H9 (cell line): ENCODE measurements at regions not wholly inside any gene's neighbourhood (a gene's known extent, or its start where the extent isn't known, plus 50 kb on each side); places are given as distances from the start of the nearest gene placed in this dataset.

Experiments used
- DNase-seq: peaks from one replicate; pipeline ENCODE4 v3.0.0-alpha.2; 2017
- H2AFZ ChIP-seq: one replicate; pipeline ENCODE4 v1.6.1; 2013; ENCODE audit warnings: mild to moderate bottlenecking, low read length, control low read depth, moderate library complexity
- H2AK5ac ChIP-seq: 2 replicates; pipeline ENCODE4 v1.6.1; 2013; ENCODE audit warnings: low read length, control low read depth, mixed read lengths; ENCODE audit not compliant: insufficient read length
- H2BK120ac ChIP-seq: one replicate; pipeline ENCODE4 v1.6.1; 2013; ENCODE audit warnings: low read depth, mild to moderate bottlenecking, low read length, control low read depth, inconsistent platforms; ENCODE audit not compliant: poor library complexity, severe bottlenecking
- H2BK12ac ChIP-seq: 2 replicates; pipeline ENCODE4 v1.6.1; 2013; ENCODE audit warnings: low read length, control low read depth, mixed read lengths, low read depth; ENCODE audit not compliant: insufficient read length
- H2BK15ac ChIP-seq: 2 replicates; pipeline ENCODE4 v1.6.1; 2013; ENCODE audit warnings: low read depth, low read length, control low read depth
- H2BK20ac ChIP-seq: one replicate; pipeline ENCODE4 v1.6.1; 2013; ENCODE audit warnings: low read depth, mild to moderate bottlenecking, low read length, control low read depth, inconsistent platforms; ENCODE audit not compliant: poor library complexity, severe bottlenecking
- H2BK5ac ChIP-seq: 2 replicates; pipeline ENCODE4 v1.6.1; 2013; ENCODE audit warnings: low read length, control low read depth, mixed read lengths; ENCODE audit not compliant: insufficient read length
- H3K14ac ChIP-seq: 2 replicates; pipeline ENCODE4 v1.6.1; 2013; ENCODE audit warnings: low read length, control low read depth; ENCODE audit not compliant: insufficient read depth
- H3K18ac ChIP-seq: 2 replicates; pipeline ENCODE4 v1.6.1; 2013; ENCODE audit warnings: low read depth, mild to moderate bottlenecking, mixed read lengths, low read length, control low read depth; ENCODE audit not compliant: insufficient read length
- H3K23ac ChIP-seq: 2 replicates; pipeline ENCODE4 v1.6.1; 2013; ENCODE audit warnings: low read length, control low read depth, mixed read lengths, low read depth; ENCODE audit not compliant: insufficient read length
- H3K23me2 ChIP-seq: 2 replicates; pipeline ENCODE4 v1.6.1; 2013; ENCODE audit warnings: low read depth, mild to moderate bottlenecking, mixed read lengths, low read length, control low read depth; ENCODE audit not compliant: insufficient read length, poor library complexity, severe bottlenecking
- H3K27ac ChIP-seq: 2 replicates; pipeline ENCODE4 v1.5.1; 2013; ENCODE audit warnings: low read length, control low read depth, mixed read lengths, low read depth; ENCODE audit not compliant: insufficient read length
- H3K27me3 ChIP-seq: 2 replicates; pipeline ENCODE4 v1.6.1; 2013; ENCODE audit warnings: low read length, control low read depth, inconsistent platforms; ENCODE audit not compliant: insufficient read depth
- H3K4ac ChIP-seq: 2 replicates; pipeline ENCODE4 v1.6.1; 2013; ENCODE audit warnings: low read depth, mild to moderate bottlenecking, control low read depth, inconsistent platforms, low read length, moderate library complexity
- H3K4me1 ChIP-seq: 2 replicates; pipeline ENCODE4 v1.6.1; 2013; ENCODE audit warnings: low read length, control low read depth, inconsistent platforms; ENCODE audit not compliant: insufficient read depth
- H3K4me2 ChIP-seq: 2 replicates; pipeline ENCODE4 v1.6.1; 2013; ENCODE audit warnings: low read length, control low read depth, mixed read lengths; ENCODE audit not compliant: insufficient read length, insufficient read depth
- H3K56ac ChIP-seq: 2 replicates; pipeline ENCODE4 v1.6.1; 2013; ENCODE audit warnings: low read depth, mild to moderate bottlenecking, mixed read lengths, low read length, control low read depth; ENCODE audit not compliant: insufficient read length
- H3K79me1 ChIP-seq: 2 replicates; pipeline ENCODE4 v1.6.1; 2013; ENCODE audit warnings: low read depth, mild to moderate bottlenecking, moderate library complexity, low read length, control low read depth, inconsistent platforms; ENCODE audit not compliant: insufficient read depth, poor library complexity, severe bottlenecking
- H3K79me2 ChIP-seq: 2 replicates; pipeline ENCODE4 v1.6.1; 2013; ENCODE audit warnings: low read length, control low read depth, inconsistent platforms; ENCODE audit not compliant: insufficient read depth
- H3K9ac ChIP-seq: 2 replicates; pipeline ENCODE4 v1.6.1; 2013; ENCODE audit warnings: low read length, control low read depth, mixed read lengths; ENCODE audit not compliant: insufficient read length; ENCODE audit errors: extremely low read depth
- H3K9me3 ChIP-seq: one replicate; pipeline ENCODE4 v1.6.1; 2013; ENCODE audit warnings: low read depth, low read length, inconsistent platforms; ENCODE audit not compliant: control insufficient read depth
- H3T11ph ChIP-seq: one replicate; pipeline ENCODE4 v1.6.1; 2013; ENCODE audit warnings: mild to moderate bottlenecking, low read length, control low read depth, inconsistent platforms
- H4K20me1 ChIP-seq: one replicate; pipeline ENCODE4 v1.6.1; 2013; ENCODE audit not compliant: control insufficient read depth, insufficient read length, insufficient read depth
- H4K5ac ChIP-seq: 2 replicates; pipeline ENCODE4 v1.6.1; 2013; ENCODE audit warnings: low read depth, mild to moderate bottlenecking, mixed read lengths, low read length, control low read depth; ENCODE audit not compliant: insufficient read length
- H4K8ac ChIP-seq: replicated peaks from 2 replicates; pipeline ENCODE4 v1.6.1; 2013; ENCODE audit warnings: low read length, control low read depth, mixed read lengths, low read depth; ENCODE audit not compliant: insufficient read length
- H4K91ac ChIP-seq: 2 replicates; pipeline ENCODE4 v1.6.1; 2013; ENCODE audit warnings: low read depth, mild to moderate bottlenecking, moderate library complexity, mixed read lengths, low read length, control low read depth; ENCODE audit not compliant: insufficient read length
- H3K27ac Mint-ChIP-seq, 3 experiments: 2 replicates in 2 of 3; 3 replicates in 1 of 3; pipeline ENCODE4 v1.8.0; 2020 to 2021; ENCODE audit warnings: mixed read lengths in 3 of 3, mild to moderate bottlenecking in 1 of 3, moderate library complexity in 1 of 3
- H3K27me3 Mint-ChIP-seq: 2 replicates; pipeline ENCODE4 v1.8.0; 2021; ENCODE audit warnings: low read depth, mild to moderate bottlenecking, moderate library complexity, mixed read lengths
- H3K36me3 Mint-ChIP-seq, 3 experiments: 2 replicates in 2 of 3; 3 replicates in 1 of 3; pipeline ENCODE4 v1.8.0; 2020 to 2021; ENCODE audit warnings: low read depth in 3 of 3, mixed read lengths in 3 of 3; ENCODE audit not compliant: insufficient read depth in 1 of 3
- H3K4me1 Mint-ChIP-seq, 2 experiments: 2 replicates each; pipeline ENCODE4 v1.8.0; 2020; ENCODE audit warnings: mixed read lengths in 2 of 2
- H3K4me3 Mint-ChIP-seq, 2 experiments: 2 replicates in 1 of 2; 3 replicates in 1 of 2; pipeline ENCODE4 v1.8.0; 2020 to 2021; ENCODE audit warnings: mild to moderate bottlenecking in 2 of 2, mixed read lengths in 2 of 2, moderate library complexity in 1 of 2
- H3K9me3 Mint-ChIP-seq, 2 experiments: 2 replicates in 1 of 2; 3 replicates in 1 of 2; pipeline ENCODE4 v1.8.0; 2020; ENCODE audit warnings: mild to moderate bottlenecking in 2 of 2, mixed read lengths in 2 of 2, moderate library complexity in 1 of 2
- CTCF ChIP-seq: fragments of 200-600 bp; sonication (generic); conservative IDR thresholded peaks from 3 replicates; pipeline ENCODE4 v1.8.0; 2021; ENCODE audit warnings: antibody characterized with exemption, mild to moderate bottlenecking
- WGBS: extraction: QIAGEN DNeasy Blood & Tissue Kit; methylation state at CpG from one replicate; pipeline ENCODE4 v1.1.7; 2013; ENCODE audit warnings: missing lambda C conversion rate, low lambda C conversion rate, mixed read lengths; ENCODE audit not compliant: insufficient read length; ENCODE audit errors: extremely low coverage; 5-methylcytosine and 5-hydroxymethylcytosine counted together

DNA sequence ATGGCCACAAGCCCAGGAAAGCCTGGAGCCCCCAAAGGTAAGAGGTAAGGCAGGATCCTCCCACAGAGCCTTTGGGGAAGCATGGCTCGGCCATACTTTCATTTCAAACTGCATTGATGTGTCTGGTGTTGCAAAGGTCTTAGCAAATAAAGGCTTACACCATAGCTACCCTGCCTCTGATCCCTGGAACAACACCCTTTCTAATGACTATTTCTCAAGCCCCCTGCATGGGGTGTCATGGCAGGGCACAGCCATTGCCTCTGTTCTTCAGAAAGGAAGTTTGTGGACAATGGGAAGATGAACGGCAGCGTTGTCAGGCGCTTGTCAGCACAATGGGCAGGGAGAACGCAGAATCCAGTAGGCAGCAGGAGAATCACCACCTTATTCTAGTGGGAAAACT is 435.0 kb upstream of the SMIM21 start:
- H2AK5ac ChIP-seq, result no peak overlapping the region
- H3K27me3 Mint-ChIP-seq, result no peaks in the 10 kb centered on the region; the same call in 1 of the 2 replicates
- no peak overlapping the region for H3K18ac ChIP-seq
- H3T11ph ChIP-seq, result no peak overlapping the region
- no peak overlapping the region for H4K5ac ChIP-seq
- H3K14ac ChIP-seq, result no peak overlapping the region
- DNase-seq, result no peak
- no peak overlapping the region for H2BK5ac ChIP-seq
- H2BK20ac ChIP-seq, result no peak overlapping the region
- no peak overlapping the region for H3K4me3 Mint-ChIP-seq
- no peak overlapping the region for H3K9ac ChIP-seq
- no peak overlapping the region for H3K27ac ChIP-seq
- H4K20me1 ChIP-seq, result no peaks in the 10 kb centered on the region
- no peak overlapping the region for H2BK15ac ChIP-seq
- H3K4ac ChIP-seq, result no peak overlapping the region
- H3K9me3 ChIP-seq, result no peaks in the 10 kb centered on the region
- H3K23ac ChIP-seq, result no peak overlapping the region
- H3K79me1 ChIP-seq, result no peaks in the 10 kb centered on the region
- H4K8ac ChIP-seq, result no peak overlapping the region
- no peaks in the 10 kb centered on the region for H3K79me2 ChIP-seq
- H3K23me2 ChIP-seq, result no peaks in the 10 kb centered on the region
- H3K4me1 ChIP-seq, result no peaks in the 10 kb centered on the region
- H3K27ac Mint-ChIP-seq, result no peak overlapping the region
- no peak overlapping the region for H2BK12ac ChIP-seq
- H3K56ac ChIP-seq, result no peak overlapping the region
- H2AFZ ChIP-seq, result no peak overlapping the region
- no peaks in the 10 kb centered on the region for H3K27me3 ChIP-seq
- no peak for TF ChIP-seq CTCF
- H4K91ac ChIP-seq, result no peak overlapping the region
- no peak overlapping the region for H2BK120ac ChIP-seq
- H3K36me3 Mint-ChIP-seq, result no peaks in the 10 kb centered on the region; a peak in 1 of 7 replicates
- whole genome bisulfite sequencing, result no CpG with 5 or more reads among the region's 5 CpGs
- no peaks in the 10 kb centered on the region for H3K9me3 Mint-ChIP-seq
- H3K4me1 Mint-ChIP-seq, result no peaks in the 10 kb centered on the region
- H3K4me2 ChIP-seq, result no peak overlapping the region
